ENCODE measurements at regions not wholly inside any gene's neighbourhood (a gene's known extent, or its start where the extent isn't known, plus 50 kb on each side); places are given as distances from the start of the nearest gene placed in this dataset.

GRCh38 chr6:6836609-6837406, 248.3 kb downstream of the LY86 start:
- no peak for DNase-seq (ENCODE audit: low spot score)

DNA sequence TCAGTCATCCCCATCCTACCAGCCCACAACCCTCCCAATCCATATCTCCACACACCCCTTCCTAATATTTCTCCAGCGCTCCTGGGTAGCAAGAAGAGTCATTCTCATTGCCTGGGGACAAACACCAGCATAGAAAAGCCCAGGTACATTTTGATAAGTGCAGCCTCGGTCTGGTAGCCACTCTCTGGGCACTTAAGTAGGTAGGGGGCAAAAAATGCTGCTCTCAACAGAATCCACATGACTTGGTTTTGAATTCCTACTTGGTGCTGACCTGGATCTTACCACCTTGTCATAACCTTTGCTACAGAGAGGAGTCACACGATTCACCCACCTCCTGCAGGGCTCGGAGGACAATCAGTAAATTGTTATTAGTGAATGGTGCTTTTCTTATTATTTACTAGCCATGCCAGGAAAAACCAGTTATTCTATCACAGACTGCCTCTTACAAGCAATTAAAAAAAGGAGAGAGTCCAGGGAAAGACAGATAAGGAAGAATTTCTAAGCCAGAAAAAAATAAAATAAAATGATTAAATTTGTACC, 249.1 kb downstream of the LY86 start:
- no peak for DNase-seq (ENCODE audit: low spot score)

- no peak for DNase-seq (ENCODE audit: low spot score)
Measured at GRCh38 chr6:6840831-6841291, 252.3 kb downstream of the LY86 start.

DNA sequence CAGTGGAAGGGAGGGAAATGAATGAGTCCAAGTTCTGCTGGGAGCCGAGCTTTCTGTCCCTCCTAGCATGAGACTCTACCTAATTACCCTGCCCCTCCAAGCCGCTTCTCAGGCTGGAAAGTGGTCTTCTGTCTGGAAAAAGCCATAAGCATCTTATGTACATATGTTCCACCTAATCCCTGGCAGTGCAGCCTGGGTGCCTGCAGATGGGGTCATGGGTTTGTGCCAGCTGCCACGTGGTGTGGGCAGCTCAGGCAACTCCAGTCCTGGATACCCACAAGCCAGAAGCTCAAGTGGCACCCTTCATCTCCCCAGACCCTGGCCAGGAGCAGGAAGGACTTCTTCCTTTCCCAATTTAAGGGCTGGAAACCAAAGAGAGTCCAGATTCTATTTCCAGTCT, 253.1 kb downstream of the LY86 start:
- DNase-seq (ENCODE audit: low spot score): no peak

GRCh38 chr6:6842291-6842690, 253.8 kb downstream of the LY86 start:
- DNase-seq (ENCODE audit: low spot score): no peak

DNA sequence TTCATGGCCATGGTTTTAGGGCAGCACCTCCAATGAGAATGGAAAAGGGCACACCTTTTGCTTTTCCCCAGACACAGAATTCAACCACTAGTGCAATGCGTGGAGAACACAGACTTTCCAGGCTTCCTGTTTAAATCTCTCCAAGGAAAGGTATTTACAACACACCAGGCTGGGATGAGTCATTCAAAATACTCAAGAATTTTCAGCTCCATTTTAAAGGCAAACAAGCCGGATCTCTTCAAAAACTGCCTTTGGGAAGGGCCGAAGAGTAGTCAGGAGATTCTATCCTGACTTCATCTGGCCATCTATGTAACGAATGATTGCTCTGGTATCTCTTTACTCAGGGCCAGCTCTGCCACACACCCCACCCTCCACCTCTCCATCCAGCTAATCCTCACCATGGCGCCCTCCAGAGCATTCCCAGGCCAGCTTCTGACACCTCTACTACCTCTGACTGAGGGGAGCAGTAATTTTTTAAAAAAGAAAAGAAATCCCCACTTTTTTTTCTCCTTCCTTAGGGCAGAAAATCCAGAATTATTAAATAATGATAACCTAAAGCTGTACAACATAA, 254.6 kb downstream of the LY86 start:
- no peak for DNase-seq (ENCODE audit: low spot score)

GRCh38 chr6:6843777-6844176, 255.3 kb downstream of the LY86 start:
- DNase-seq (ENCODE audit: low spot score): no peak

DNA sequence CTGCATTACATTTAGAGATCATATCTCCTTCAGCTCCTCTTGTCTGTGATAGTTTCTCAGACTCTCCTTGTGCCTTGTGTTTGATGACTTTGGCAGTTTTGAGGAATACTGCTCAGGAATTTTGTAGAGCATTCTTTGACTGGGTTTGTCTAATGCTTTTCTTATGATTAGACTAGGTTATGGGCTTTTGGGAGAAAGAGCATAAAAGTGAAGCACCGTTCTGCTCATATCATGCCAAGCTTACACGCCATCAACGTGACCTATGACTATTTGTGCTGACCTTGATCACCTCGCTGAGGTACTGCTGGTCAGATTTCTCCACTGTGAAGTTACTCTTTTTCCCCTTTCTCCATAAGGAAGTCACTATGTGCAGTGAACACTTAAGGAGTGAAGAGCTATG, 256.0 kb downstream of the LY86 start:
- no peak for DNase-seq (ENCODE audit: low spot score)

- DNase-seq (ENCODE audit: low spot score): no peak
Measured at GRCh38 chr6:6845603-6846002, 257.1 kb downstream of the LY86 start.

DNA sequence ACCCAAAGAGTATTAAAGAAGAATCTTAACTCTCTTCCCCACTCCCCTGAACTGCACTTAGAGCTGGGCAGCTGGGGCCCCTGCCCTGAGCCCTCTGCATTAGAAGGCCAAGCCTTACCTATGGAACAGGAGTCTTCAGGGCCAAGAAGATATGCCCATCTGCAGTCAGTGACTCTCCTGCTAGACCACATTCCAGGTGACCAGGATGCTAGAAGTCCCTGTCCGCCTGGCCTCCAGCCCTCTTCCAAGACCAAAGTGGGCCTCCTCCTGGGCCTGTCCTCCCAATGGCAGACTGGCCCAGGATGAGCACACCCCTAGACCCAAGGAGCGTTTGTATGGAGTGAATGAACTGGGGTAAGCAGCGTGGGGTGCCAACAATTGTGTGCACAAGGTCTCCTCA, 259.1 kb downstream of the LY86 start:
- no peak for DNase-seq (ENCODE audit: low spot score)

DNA sequence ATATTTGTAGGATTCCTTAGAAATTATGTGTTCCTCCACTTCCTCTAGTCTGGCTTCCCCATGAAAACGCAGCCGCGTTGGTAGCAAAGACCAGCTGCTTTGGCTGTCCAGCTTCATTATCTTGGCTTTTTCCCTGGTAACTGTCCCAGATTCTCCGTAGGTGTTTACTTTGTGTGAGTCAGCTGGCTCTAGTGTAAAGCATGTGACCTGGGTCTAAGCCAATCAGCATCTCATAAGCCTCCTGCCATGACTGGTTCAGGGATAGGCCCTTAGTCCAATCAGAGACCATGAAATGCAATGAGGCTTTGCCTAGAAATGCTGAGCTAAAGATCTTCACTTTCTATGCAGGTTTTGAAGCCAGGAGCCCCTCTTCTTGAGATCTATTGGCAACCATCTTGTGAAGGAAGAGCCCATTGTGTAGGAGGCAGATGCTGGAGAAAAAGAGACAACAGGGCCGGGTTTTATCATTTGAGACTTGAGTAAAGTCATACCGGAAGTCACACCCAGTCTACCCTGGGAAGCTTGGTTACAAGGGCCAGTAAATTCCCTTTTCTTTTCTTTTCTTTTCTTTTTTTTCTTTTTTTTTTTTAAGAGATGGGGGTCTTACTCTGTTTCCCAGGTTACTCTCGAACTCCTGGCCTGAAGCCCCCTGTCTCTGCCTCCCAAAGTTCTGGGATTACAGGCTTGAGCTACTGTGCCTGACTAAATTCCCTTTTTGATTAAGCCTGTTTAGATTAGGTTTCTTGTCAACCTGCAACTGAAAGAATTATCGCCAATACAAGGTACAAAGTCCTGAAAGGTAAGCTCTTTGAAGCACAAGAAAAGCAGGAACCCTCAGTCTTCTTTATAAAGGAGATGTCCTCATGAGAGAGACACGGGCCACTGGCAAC, 256.5 kb upstream of the RREB1 start:
- no peak for DNase-seq (ENCODE audit: low spot score)

DNA sequence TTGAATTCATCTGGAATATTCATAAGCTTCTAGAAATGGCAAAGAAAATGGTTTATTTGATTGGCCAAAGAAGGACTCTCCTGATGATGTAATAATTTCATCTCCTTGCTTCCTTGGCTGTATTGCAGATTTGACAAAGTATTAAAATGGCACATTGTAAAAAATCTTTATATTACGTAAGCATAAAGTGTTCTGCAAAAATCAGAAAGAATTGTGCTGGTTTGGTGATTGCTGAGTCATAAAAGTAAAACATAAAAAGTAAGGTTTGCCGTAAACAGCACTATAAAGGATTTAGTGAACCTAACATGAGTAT, 255.9 kb upstream of the RREB1 start:
- no peak for DNase-seq (ENCODE audit: low spot score)

DNA sequence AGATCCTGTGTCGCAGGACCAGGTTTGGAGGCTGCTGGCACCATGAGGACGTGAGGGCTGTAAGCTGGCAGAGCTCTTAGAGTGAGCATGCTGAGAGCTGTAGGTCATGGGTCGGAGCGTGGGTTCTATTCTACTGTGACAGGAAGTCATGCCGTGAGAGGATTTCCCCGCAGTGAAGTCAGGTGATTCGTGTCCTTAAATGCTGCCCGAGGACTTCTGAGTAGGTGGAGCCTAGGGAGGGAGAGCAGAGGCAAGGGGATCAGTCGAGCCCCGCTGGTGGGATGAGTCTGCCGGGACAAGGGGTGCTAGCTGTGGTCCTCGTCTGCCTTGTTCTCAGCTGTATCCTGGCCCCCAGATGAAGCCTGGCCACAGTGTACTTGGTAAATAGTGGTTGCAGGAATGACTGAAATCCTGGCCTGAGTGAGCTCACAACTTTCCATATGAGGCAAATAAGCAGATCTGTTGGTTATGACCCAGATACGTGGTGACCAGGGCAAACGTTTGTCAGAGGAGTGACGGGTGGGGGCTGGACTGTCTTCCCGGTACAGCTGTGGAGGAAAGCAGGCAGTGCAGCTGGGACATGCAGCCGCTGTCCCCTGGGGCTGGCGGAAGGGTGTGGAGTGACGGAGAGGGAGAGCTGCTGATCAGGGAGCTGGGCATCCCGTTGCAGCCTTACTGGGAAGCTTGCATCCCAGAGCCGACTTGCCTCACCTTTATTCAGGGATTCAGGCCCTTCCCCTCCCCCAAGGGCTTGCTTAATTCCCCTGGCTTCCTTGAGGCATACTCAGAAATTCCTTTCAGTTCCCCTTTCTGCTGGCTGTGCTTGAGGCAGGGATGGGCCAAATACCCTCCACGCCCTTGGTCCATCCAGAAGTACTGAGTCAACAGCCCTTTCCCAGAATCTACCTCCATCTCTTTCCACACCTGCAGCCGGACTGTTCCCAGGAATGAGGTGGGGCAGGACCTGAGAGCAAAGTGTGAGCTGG, 250.9 kb upstream of the RREB1 start:
- DNase-seq (ENCODE audit: low spot score): no peak

- DNase-seq (ENCODE audit: low spot score): no peak
Measured at GRCh38 chr6:6857528-6857927, 250.2 kb upstream of the RREB1 start.

DNA sequence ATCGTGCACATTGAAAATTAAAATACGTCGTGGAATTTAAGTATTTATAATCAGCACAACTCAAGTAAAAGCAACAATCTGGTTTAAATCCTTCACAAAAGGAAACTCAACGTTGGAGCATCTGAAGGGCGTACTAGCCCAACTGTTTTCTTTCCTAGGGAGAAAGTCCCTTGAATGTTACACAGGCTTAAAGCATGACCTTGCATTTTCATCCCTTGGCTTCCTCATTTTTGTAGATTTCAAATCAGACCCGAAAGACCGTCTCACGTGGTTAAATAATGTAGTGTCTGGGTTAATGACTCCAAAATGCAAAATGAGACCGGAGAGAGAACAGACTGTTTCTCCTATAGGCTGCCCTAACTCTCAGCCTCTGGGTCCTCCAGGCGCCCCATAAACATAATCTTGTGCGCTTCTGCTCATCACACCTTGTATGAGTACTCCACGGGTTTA, 249.2 kb upstream of the RREB1 start:
- DNase-seq (ENCODE audit: low spot score): no peak

GRCh38 chr6:6859105-6859504, 248.7 kb upstream of the RREB1 start:
- no peak for DNase-seq (ENCODE audit: low spot score)

DNA sequence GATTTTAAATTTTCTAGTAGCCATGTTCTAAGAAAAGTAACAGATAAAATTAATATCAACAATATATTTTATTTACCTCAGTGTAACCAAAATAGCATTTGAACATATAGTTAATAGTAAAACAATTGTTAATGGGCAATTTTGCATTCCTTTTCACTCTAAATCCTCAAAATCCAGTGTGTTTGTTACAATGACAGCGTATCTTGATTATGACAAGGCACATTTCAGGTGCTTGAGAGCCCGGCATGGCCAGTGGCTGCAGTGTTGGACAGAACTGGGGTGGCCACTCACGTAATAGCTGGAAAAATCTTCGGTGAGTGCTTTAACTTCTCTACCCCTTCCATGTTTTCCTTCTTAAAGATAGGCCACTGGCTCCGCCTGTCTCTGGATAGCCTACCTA, 248.0 kb upstream of the RREB1 start:
- DNase-seq (ENCODE audit: low spot score): no peak

- no peak for DNase-seq (ENCODE audit: low spot score)
Measured at GRCh38 chr6:6860863-6861262, 246.9 kb upstream of the RREB1 start.

- no peak for DNase-seq (ENCODE audit: low spot score)
Measured at GRCh38 chr6:6861351-6861894, 246.3 kb upstream of the RREB1 start.

- DNase-seq (ENCODE audit: low spot score): no peak
Measured at GRCh38 chr6:6861995-6862394, 245.8 kb upstream of the RREB1 start.

All from mesenteric fat pad (tissue), 1 donor.